HG02852 (cell line): ENCODE measurements at regions not wholly inside any gene's neighbourhood (a gene's known extent, or its start where the extent isn't known, plus 50 kb on each side); places are given as distances from the start of the nearest gene placed in this dataset.
"Not testable (repeated sequence)": the region's sequence is repeated elsewhere in the genome, so short reads cannot be mapped to it uniquely, and the experiment has no call there.

Source experiments
- ATAC-seq: cut with Tn5 transposase; IDR thresholded peaks from one replicate; pipeline ENCODE4 v1.9.1; 2021; ENCODE audit warnings: mild to moderate bottlenecking, moderate library complexity; ENCODE audit not compliant: unreplicated experiment

- ATAC-seq, result no peak
These were observed 164.2 kb downstream of the VAPA start for GRCh38 chr18:10077986-10078385.

- ATAC-seq, result no peak
These were observed 166.6 kb downstream of the VAPA start for GRCh38 chr18:10080372-10080771.

GRCh38 chr18:10081492-10081891, 167.7 kb downstream of the VAPA start:
- no peak for ATAC-seq

- ATAC-seq, result no peak
These were observed 171.6 kb downstream of the VAPA start for GRCh38 chr18:10085416-10085815.

- ATAC-seq, result no peak
These were observed 172.1 kb downstream of the VAPA start for GRCh38 chr18:10085876-10086275.

GRCh38 chr18:10086458-10087210, 172.8 kb downstream of the VAPA start:
- no peak for ATAC-seq

- no peak for ATAC-seq
These were observed 174.9 kb downstream of the VAPA start for GRCh38 chr18:10088734-10089133.

- ATAC-seq, result no peak
These were observed 176.1 kb downstream of the VAPA start for GRCh38 chr18:10089881-10090280.

- ATAC-seq, result no peak
These were observed 176.9 kb downstream of the VAPA start for GRCh38 chr18:10090668-10091067.

- ATAC-seq, result no peak
These were observed 179.6 kb downstream of the VAPA start for GRCh38 chr18:10093445-10093844.

- ATAC-seq, result no peak
These were observed 180.3 kb downstream of the VAPA start for GRCh38 chr18:10094154-10094553.

GRCh38 chr18:10094655-10095054, 180.8 kb downstream of the VAPA start:
- ATAC-seq, result no peak

- no peak for ATAC-seq
These were observed 181.5 kb downstream of the VAPA start for GRCh38 chr18:10095356-10095755.

GRCh38 chr18:10099539-10100140, 185.8 kb downstream of the VAPA start:
- no peak for ATAC-seq

GRCh38 chr18:10100196-10100595, 186.4 kb downstream of the VAPA start:
- ATAC-seq, result no peak

GRCh38 chr18:10100941-10101701, 187.3 kb downstream of the VAPA start:
- no peak for ATAC-seq

- ATAC-seq, result no peak
These were observed 187.9 kb downstream of the VAPA start for GRCh38 chr18:10101729-10102128.

- ATAC-seq, result not testable (repeated sequence)
These were observed 191.3 kb downstream of the VAPA start for GRCh38 chr18:10105118-10105517.

GRCh38 chr18:10111191-10111590, 197.4 kb downstream of the VAPA start:
- ATAC-seq, result no peak

GRCh38 chr18:10111944-10112343, 198.1 kb downstream of the VAPA start:
- ATAC-seq, result no peak

- no peak for ATAC-seq
These were observed 199.6 kb downstream of the VAPA start for GRCh38 chr18:10113121-10114022.
